HepG2 (cell line): ENCODE measurements at regions not wholly inside any gene's neighbourhood (a gene's known extent, or its start where the extent isn't known, plus 50 kb on each side); places are given as distances from the start of the nearest gene placed in this dataset.

ENCODE experiments used
- ATAC-seq: fragments of 200-7000 bp; cut with Tn5 transposase; 3 replicates; pipeline ENCODE4 v1.9.1; 2020; ENCODE audit warnings: mild to moderate bottlenecking, moderate library complexity
- BruUV-seq: library from RNA; stranded (reverse); fragments of 400-500 nt; replicated peaks from 2 replicates; lab custom pipeline; 2021; lab: Mats Ljungman, UMichigan
- CTCF ChIA-PET: fragments of 300-600 bp; formaldehyde crosslinking; extraction: SDS; loops from one replicate; lab custom pipeline; 2021; ENCODE audit warnings: low total read pairs, inconsistent platforms, low intra/inter-chr PET ratio; lab: Yijun Ruan, JAX
- POLR2A ChIA-PET: fragments of 350-600 bp; sonication (Branson Sonifier 250); formaldehyde crosslinking; loops from one replicate; lab custom pipeline; 2020; ENCODE audit warnings: antibody characterized with exemption, inconsistent platforms; lab: Yijun Ruan, JAX
- DNase-seq: peaks from one replicate; pipeline ENCODE4 v3.0.0-alpha.2; 2015; ENCODE audit warnings: low spot score
- FAIRE-seq: peaks from 3 replicates; lab custom pipeline; 2011; peaks lifted over from hg19 to GRCh38; lab: Jason Lieb, UNC
- H2AFZ ChIP-seq: one replicate; pipeline ENCODE4 v1.6.1; 2011; ENCODE audit warnings: low read length, inconsistent platforms
- H3K27ac ChIP-seq: fragments of 300-600 bp; 3 replicates; pipeline ENCODE4 v1.8.0; 2011; ENCODE audit warnings: mixed run types, mild to moderate bottlenecking, mixed read lengths, low read length, inconsistent platforms; ENCODE audit not compliant: insufficient read depth; ENCODE audit errors: extremely low read length
- H3K27me3 ChIP-seq, 2 experiments: fragments of 200-600 bp in 1 of 2; 2 replicates in 1 of 2; 3 replicates in 1 of 2; pipeline versions ENCODE4 v1.6.0 to v1.8.0; 2011; ENCODE audit warnings: low read length in 2 of 2, mild to moderate bottlenecking in 2 of 2, moderate library complexity in 2 of 2, inconsistent platforms in 1 of 2; ENCODE audit not compliant: insufficient read depth in 2 of 2, control insufficient read depth in 1 of 2
- H3K36me3 ChIP-seq, 2 experiments: fragments of 200-600 bp in 1 of 2; replicated peaks in 1 of 2; 2 replicates in 1 of 2; 3 replicates in 1 of 2; pipeline versions ENCODE4 v1.5.1 to v1.8.0; 2011; ENCODE audit warnings: low read length in 2 of 2, inconsistent platforms in 1 of 2; ENCODE audit not compliant: insufficient read depth in 2 of 2, control insufficient read depth in 1 of 2
- H3K4me1 ChIP-seq: 2 replicates; pipeline ENCODE4 v1.5.1; 2012; ENCODE audit warnings: low read length, inconsistent platforms; ENCODE audit not compliant: insufficient read depth
- H3K4me2 ChIP-seq: 2 replicates; pipeline ENCODE4 v1.6.0; 2011; ENCODE audit warnings: low read depth, low read length, inconsistent platforms
- H3K4me3 ChIP-seq, 3 experiments: fragments of 200-600 bp in 1 of 3; sonication (generic), shearing (Covaris generic) in 1 of 3; replicated peaks in 1 of 3; 2 replicates each; pipeline ENCODE4 v1.5.1; 2011 to 2016; ENCODE audit warnings: low read length in 3 of 3, inconsistent platforms in 2 of 3, low read depth in 2 of 3, mild to moderate bottlenecking in 2 of 3, control low read depth in 1 of 3, mixed read lengths in 1 of 3; ENCODE audit not compliant: insufficient read depth in 1 of 3
- H3K79me2 ChIP-seq: one replicate; pipeline ENCODE4 v1.6.1; 2011; ENCODE audit warnings: low read length, inconsistent platforms; ENCODE audit not compliant: insufficient read depth
- H3K9ac ChIP-seq: 2 replicates; pipeline ENCODE4 v1.6.0; 2011; ENCODE audit warnings: mild to moderate bottlenecking, low read depth, low read length, inconsistent platforms; ENCODE audit not compliant: insufficient read depth
- H3K9me3 ChIP-seq: 2 replicates; pipeline ENCODE4 v1.5.1; 2012; ENCODE audit warnings: mild to moderate bottlenecking, low read length
- H4K20me1 ChIP-seq: 2 replicates; pipeline ENCODE4 v1.6.0; 2011; ENCODE audit warnings: inconsistent platforms, mild to moderate bottlenecking, low read length, moderate library complexity; ENCODE audit not compliant: insufficient read depth
- ATF7-NPFF ChIP-seq: sonication (generic); formaldehyde crosslinking; IDR thresholded peaks from 2 replicates; pipeline ENCODE4 v1.8.1; 2023; ENCODE audit warnings: mild to moderate bottlenecking, low read depth, missing genetic modification reagents, moderate library complexity
- ELF3 ChIP-seq: IDR thresholded peaks from 2 replicates; pipeline ENCODE4 v1.6.1; 2016; ENCODE audit warnings: missing genetic modification reagents, missing compliant biosample characterization
- GTF3A ChIP-seq: sonication (generic); formaldehyde crosslinking; conservative IDR thresholded peaks from 2 replicates; pipeline ENCODE4 v1.4.0; 2020; ENCODE audit warnings: mild to moderate bottlenecking, missing genetic modification reagents
- NFIB ChIP-seq: sonication (generic); formaldehyde crosslinking; IDR thresholded peaks from 2 replicates; pipeline ENCODE4 v1.9.0; 2021; ENCODE audit warnings: missing genetic modification reagents, mild to moderate bottlenecking, borderline replicate concordance
- RELA ChIP-seq: sonication (generic); formaldehyde crosslinking; IDR thresholded peaks from 2 replicates; pipeline ENCODE4 v1.4.0; 2020; ENCODE audit warnings: missing genetic modification reagents
- RFX3 ChIP-seq: IDR thresholded peaks from 2 replicates; pipeline ENCODE4 v1.6.1; 2016; ENCODE audit warnings: missing biosample characterization, missing genetic modification reagents
- RFXANK ChIP-seq: IDR thresholded peaks from 2 replicates; pipeline ENCODE4 v1.6.1; 2016
- SALL2 ChIP-seq: sonication (generic); formaldehyde crosslinking; IDR thresholded peaks from 2 replicates; pipeline ENCODE4 v1.8.1; 2023; ENCODE audit warnings: mild to moderate bottlenecking, missing genetic modification reagents, inconsistent platforms
- ZNF350 ChIP-seq: sonication (generic); formaldehyde crosslinking; IDR thresholded peaks from 2 replicates; pipeline ENCODE4 v1.4.0; 2020; ENCODE audit warnings: mild to moderate bottlenecking, low read depth, missing genetic modification reagents, borderline replicate concordance
- ZNF616 ChIP-seq: sonication (generic); formaldehyde crosslinking; IDR thresholded peaks from 2 replicates; pipeline ENCODE4 v1.5.0; 2020; ENCODE audit warnings: low read depth, mild to moderate bottlenecking, missing genetic modification reagents
- ZNF746 ChIP-seq: sonication (generic); formaldehyde crosslinking; IDR thresholded peaks from 2 replicates; pipeline ENCODE4 v1.8.0; 2022; ENCODE audit warnings: mild to moderate bottlenecking, missing genetic modification reagents
- ZSCAN22 ChIP-seq: sonication (generic); formaldehyde crosslinking; IDR thresholded peaks from 2 replicates; pipeline ENCODE4 v1.4.0; 2020; ENCODE audit warnings: mild to moderate bottlenecking, missing genetic modification reagents
- WGBS: methylation state at CpG from one replicate; pipeline ENCODE4 v1.1.6; 2017; ENCODE audit warnings: low lambda C conversion rate; 5-methylcytosine and 5-hydroxymethylcytosine counted together
- in situ Hi-C: cut with HindIII; loops from 2 replicates; pipeline ENCODE4 v1.10.0; 2017; ENCODE audit warnings: low pct_unique_long_range_greater_than_20kb; ENCODE audit not compliant: extremely low pct_ligation_motif_present
- intact Hi-C: fragments of 100-400 bp; cut with micrococcal nuclease; formaldehyde crosslinking; loops from one replicate; pipeline ENCODE4 v1.10.0; 2022; ENCODE audit not compliant: unreplicated experiment
- TF ChIP-seq, protein P1 (sequence below): sonication (generic); formaldehyde crosslinking; IDR thresholded peaks from 2 replicates; pipeline ENCODE4 v1.5.0; 2020; ENCODE audit warnings: missing genetic modification reagents, mild to moderate bottlenecking, borderline replicate concordance
- TF ChIP-seq, protein P2 (sequence below): sonication (generic); formaldehyde crosslinking; IDR thresholded peaks from 2 replicates; pipeline ENCODE4 v1.8.1; 2023; ENCODE audit warnings: mild to moderate bottlenecking, inconsistent platforms, moderate library complexity, missing genetic modification reagents, borderline replicate concordance
- TF ChIP-seq, protein P3 (sequence below): sonication (generic); formaldehyde crosslinking; IDR thresholded peaks from 2 replicates; pipeline ENCODE4 v1.4.0; 2020; ENCODE audit warnings: missing genetic modification reagents

GRCh38 chr11:109267293-109268095, 154.5 kb upstream of the C11orf87 start:
- DNase-seq (no peak), ATAC-seq (no peak), FAIRE-seq (no peak)
- Histone ChIP-seq H3K79me2 (no peaks in the 10 kb centered on the region), H3K9me3 (peaks cover 20% of the 10 kb centered on the region), H3K9ac (no peak overlapping the region), H3K36me3 (no peaks in the 10 kb centered on the region), H3K27me3 (no peaks in the 10 kb centered on the region), H3K4me1 (no peaks in the 10 kb centered on the region), H3K4me3 (no peak overlapping the region), H3K27ac (no peak overlapping the region), H3K4me2 (no peak overlapping the region), H4K20me1 (no peaks in the 10 kb centered on the region), H2AFZ (no peak overlapping the region)
- intact Hi-C loops (no loop called here), in situ Hi-C loops (no loop called here)
- no TSS peak for BruUV-seq
- ChIA-PET POLR2A (no interaction called here), CTCF (no interaction called here)
- WGBS: 3% methylated on average over 2 of the region's 2 CpGs
- TF ChIP-seq ATF7-NPFF: no peak
- no peak for TF ChIP-seq RFX3 (CRISPR knock-in tag)
- TF ChIP-seq RELA (CRISPR knock-in tag): no peak
- TF ChIP-seq ZSCAN22 (CRISPR knock-in tag): no peak
- no peak for TF ChIP-seq SALL2
- no peak for TF ChIP-seq NFIB (CRISPR knock-in tag)
- no peak for TF ChIP-seq ZNF746 (CRISPR knock-in tag)
- TF ChIP-seq GTF3A (CRISPR knock-in tag): no peak
- no peak for TF ChIP-seq ZNF616
- no peak for TF ChIP-seq RFXANK (CRISPR knock-in tag)
- TF ChIP-seq ZNF350: no peak
- no peak for TF ChIP-seq ELF3 (CRISPR knock-in tag)
- TF ChIP-seq, protein P1, sequence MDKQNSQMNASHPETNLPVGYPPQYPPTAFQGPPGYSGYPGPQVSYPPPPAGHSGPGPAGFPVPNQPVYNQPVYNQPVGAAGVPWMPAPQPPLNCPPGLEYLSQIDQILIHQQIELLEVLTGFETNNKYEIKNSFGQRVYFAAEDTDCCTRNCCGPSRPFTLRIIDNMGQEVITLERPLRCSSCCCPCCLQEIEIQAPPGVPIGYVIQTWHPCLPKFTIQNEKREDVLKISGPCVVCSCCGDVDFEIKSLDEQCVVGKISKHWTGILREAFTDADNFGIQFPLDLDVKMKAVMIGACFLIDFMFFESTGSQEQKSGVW: no peak
- TF ChIP-seq, protein P2, sequence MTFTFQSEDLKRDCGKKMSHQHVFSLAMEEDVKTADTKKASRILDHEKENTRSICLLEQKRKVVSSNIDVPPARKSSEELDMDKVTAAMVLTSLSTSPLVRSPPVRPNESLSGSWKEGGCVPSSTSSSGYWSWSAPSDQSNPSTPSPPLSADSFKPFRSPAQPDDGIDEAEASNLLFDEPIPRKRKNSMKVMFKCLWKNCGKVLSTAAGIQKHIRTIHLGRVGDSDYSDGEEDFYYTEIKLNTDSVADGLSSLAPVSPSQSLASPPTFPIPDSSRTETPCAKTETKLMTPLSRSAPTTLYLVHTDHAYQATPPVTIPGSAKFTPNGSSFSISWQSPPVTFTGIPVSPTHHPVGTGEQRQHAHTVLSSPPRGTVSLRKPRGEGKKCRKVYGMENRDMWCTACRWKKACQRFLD (CRISPR knock-in tag): no peak
- TF ChIP-seq, protein P3, sequence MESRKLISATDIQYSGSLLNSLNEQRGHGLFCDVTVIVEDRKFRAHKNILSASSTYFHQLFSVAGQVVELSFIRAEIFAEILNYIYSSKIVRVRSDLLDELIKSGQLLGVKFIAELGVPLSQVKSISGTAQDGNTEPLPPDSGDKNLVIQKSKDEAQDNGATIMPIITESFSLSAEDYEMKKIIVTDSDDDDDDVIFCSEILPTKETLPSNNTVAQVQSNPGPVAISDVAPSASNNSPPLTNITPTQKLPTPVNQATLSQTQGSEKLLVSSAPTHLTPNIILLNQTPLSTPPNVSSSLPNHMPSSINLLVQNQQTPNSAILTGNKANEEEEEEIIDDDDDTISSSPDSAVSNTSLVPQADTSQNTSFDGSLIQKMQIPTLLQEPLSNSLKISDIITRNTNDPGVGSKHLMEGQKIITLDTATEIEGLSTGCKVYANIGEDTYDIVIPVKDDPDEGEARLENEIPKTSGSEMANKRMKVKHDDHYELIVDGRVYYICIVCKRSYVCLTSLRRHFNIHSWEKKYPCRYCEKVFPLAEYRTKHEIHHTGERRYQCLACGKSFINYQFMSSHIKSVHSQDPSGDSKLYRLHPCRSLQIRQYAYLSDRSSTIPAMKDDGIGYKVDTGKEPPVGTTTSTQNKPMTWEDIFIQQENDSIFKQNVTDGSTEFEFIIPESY: no peak
